Suprapubic skin (tissue), 4 donors: ENCODE measurements at regions not wholly inside any gene's neighbourhood (a gene's known extent, or its start where the extent isn't known, plus 50 kb on each side); places are given as distances from the start of the nearest gene placed in this dataset.

Source experiments
- DNase-seq, 2 donors: peaks; one replicate each; pipeline ENCODE4 v3.0.0-alpha.2; 2019; ENCODE audit warnings: low spot score in 2 of 2
- H3K27ac ChIP-seq: fragments of 200-600 bp; sonication (generic); one replicate; pipeline ENCODE4 v1.5.1; 2019
- H3K27me3 ChIP-seq: fragments of 200-600 bp; sonication (generic); one replicate; pipeline ENCODE4 v1.5.1; 2019
- H3K36me3 ChIP-seq: fragments of 200-600 bp; sonication (generic); one replicate; pipeline ENCODE4 v1.5.1; 2019
- H3K4me1 ChIP-seq: fragments of 200-600 bp; sonication (generic); one replicate; pipeline ENCODE4 v1.5.1; 2019
- H3K4me3 ChIP-seq: fragments of 200-600 bp; sonication (generic); one replicate; pipeline ENCODE4 v1.5.1; 2019; ENCODE audit warnings: mild to moderate bottlenecking
- H3K9me3 ChIP-seq: fragments of 200-600 bp; sonication (generic); one replicate; pipeline ENCODE4 v1.5.1; 2019
- CTCF ChIP-seq, 2 donors: fragments of 200-600 bp in 1 of 2; fragments of 450-650 bp in 1 of 2; sonication (generic) in 1 of 2; IDR thresholded peaks; one replicate each; pipeline ENCODE4 v1.5.1; 2016 to 2019; ENCODE audit warnings: antibody characterized with exemption in 2 of 2, mild to moderate bottlenecking in 1 of 2, moderate library complexity in 1 of 2
- EP300 ChIP-seq: sonication (generic); formaldehyde crosslinking; IDR thresholded peaks from one replicate; pipeline ENCODE4 v1.6.1; 2017; ENCODE audit warnings: antibody characterized with exemption
- POLR2A ChIP-seq, 2 donors: fragments of 450-650 bp; IDR thresholded peaks; one replicate each; pipeline ENCODE4 v1.6.1; 2017; ENCODE audit warnings: antibody characterized with exemption in 2 of 2, mild to moderate bottlenecking in 2 of 2, moderate library complexity in 2 of 2
- POLR2AphosphoS5 ChIP-seq, 3 donors: sonication (generic); formaldehyde crosslinking; IDR thresholded peaks; one replicate each; pipeline ENCODE4 v1.6.1; 2017; ENCODE audit warnings: antibody characterized with exemption in 3 of 3
- WGBS: methylation state at CpG from one replicate; pipeline ENCODE4 v1.1.5; 2018; 5-methylcytosine and 5-hydroxymethylcytosine counted together

GRCh38 chr19:31554360-31554759 is 205.1 kb upstream of the TSHZ3 start:
- WGBS = 70% methylated on average over 9 of the region's 9 CpGs
- TF ChIP-seq EP300 = no peak
- no peak for TF ChIP-seq POLR2AphosphoS5 (IDR thresholded peaks at IDR 0.05)
- TF ChIP-seq CTCF (IDR thresholded peaks at IDR 0.05) = no peak
- TF ChIP-seq POLR2A (IDR thresholded peaks at IDR 0.05) = no peak
- Histone ChIP-seq H3K9me3 (no peaks in the 10 kb centered on the region), H3K27me3 (no peaks in the 10 kb centered on the region), H3K4me3 (no peak overlapping the region), H3K36me3 (no peaks in the 10 kb centered on the region), H3K27ac (peak overlapping the region; percentile 12), H3K4me1 (peaks cover 3% of the 10 kb centered on the region)
- no peak for DNase-seq

- no peaks in the 10 kb centered on the region for H3K36me3 ChIP-seq
- TF ChIP-seq CTCF (IDR thresholded peaks at IDR 0.05) = no peak
- TF ChIP-seq EP300 = no peak
- TF ChIP-seq POLR2A (IDR thresholded peaks at IDR 0.05) = no peak
- TF ChIP-seq POLR2AphosphoS5 (IDR thresholded peaks at IDR 0.05) = no peak
- no peak for DNase-seq
- WGBS = 57% methylated on average over 8 of the region's 8 CpGs
- no peak overlapping the region for H3K27ac ChIP-seq
- H3K4me3 ChIP-seq = no peak overlapping the region
- H3K27me3 ChIP-seq = no peaks in the 10 kb centered on the region
- H3K9me3 ChIP-seq = no peaks in the 10 kb centered on the region
- H3K4me1 ChIP-seq = peaks cover 3% of the 10 kb centered on the region
Measured at GRCh38 chr19:31555634-31556215, 206.5 kb upstream of the TSHZ3 start.

- H3K4me1 ChIP-seq = no peaks in the 10 kb centered on the region
- no peaks in the 10 kb centered on the region for H3K27me3 ChIP-seq
- H3K36me3 ChIP-seq = no peaks in the 10 kb centered on the region
- H3K27ac ChIP-seq = no peak overlapping the region
- H3K9me3 ChIP-seq = no peaks in the 10 kb centered on the region
- DNase-seq = no peak
- WGBS = 93% methylated on average over 3 of the region's 3 CpGs
- no peak overlapping the region for H3K4me3 ChIP-seq
- no peak for TF ChIP-seq POLR2A (IDR thresholded peaks at IDR 0.05)
- no peak for TF ChIP-seq POLR2AphosphoS5 (IDR thresholded peaks at IDR 0.05)
- TF ChIP-seq CTCF (IDR thresholded peaks at IDR 0.05) = no peak
- no peak for TF ChIP-seq EP300
Measured at GRCh38 chr19:31559494-31559893, 210.3 kb upstream of the TSHZ3 start.

GRCh38 chr19:31560086-31561060 is 211.1 kb upstream of the TSHZ3 start:
- DNase-seq = no peak
- WGBS = 92% methylated on average over 19 of the region's 22 CpGs
- Histone ChIP-seq H3K27me3 (no peaks in the 10 kb centered on the region), H3K4me1 (no peaks in the 10 kb centered on the region), H3K36me3 (no peaks in the 10 kb centered on the region), H3K27ac (no peak overlapping the region), H3K4me3 (no peak overlapping the region), H3K9me3 (no peaks in the 10 kb centered on the region)
- TF ChIP-seq CTCF (IDR thresholded peaks at IDR 0.05) (no peak), POLR2AphosphoS5 (IDR thresholded peaks at IDR 0.05) (no peak), EP300 (no peak), POLR2A (IDR thresholded peaks at IDR 0.05) (no peak)

- no peaks in the 10 kb centered on the region for H3K27me3 ChIP-seq
- H3K4me3 ChIP-seq = no peak overlapping the region
- no peaks in the 10 kb centered on the region for H3K9me3 ChIP-seq
- no peaks in the 10 kb centered on the region for H3K4me1 ChIP-seq
- TF ChIP-seq POLR2A (IDR thresholded peaks at IDR 0.05) = no peak
- DNase-seq = no peak
- no peaks in the 10 kb centered on the region for H3K36me3 ChIP-seq
- H3K27ac ChIP-seq = no peak overlapping the region
- WGBS = 86% methylated on average over 25 of the region's 25 CpGs
Measured at GRCh38 chr19:31562966-31563612, 213.9 kb upstream of the TSHZ3 start.
